GM18873 (cell line): ENCODE measurements at regions not wholly inside any gene's neighbourhood (a gene's known extent, or its start where the extent isn't known, plus 50 kb on each side); places are given as distances from the start of the nearest gene placed in this dataset.

Source experiments
- ATAC-seq: cut with Tn5 transposase; IDR thresholded peaks from one replicate; pipeline ENCODE4 v1.9.1; 2021; ENCODE audit warnings: mild to moderate bottlenecking, moderate library complexity, moderate number of reproducible peaks; ENCODE audit not compliant: unreplicated experiment, low FRiP score

DNA sequence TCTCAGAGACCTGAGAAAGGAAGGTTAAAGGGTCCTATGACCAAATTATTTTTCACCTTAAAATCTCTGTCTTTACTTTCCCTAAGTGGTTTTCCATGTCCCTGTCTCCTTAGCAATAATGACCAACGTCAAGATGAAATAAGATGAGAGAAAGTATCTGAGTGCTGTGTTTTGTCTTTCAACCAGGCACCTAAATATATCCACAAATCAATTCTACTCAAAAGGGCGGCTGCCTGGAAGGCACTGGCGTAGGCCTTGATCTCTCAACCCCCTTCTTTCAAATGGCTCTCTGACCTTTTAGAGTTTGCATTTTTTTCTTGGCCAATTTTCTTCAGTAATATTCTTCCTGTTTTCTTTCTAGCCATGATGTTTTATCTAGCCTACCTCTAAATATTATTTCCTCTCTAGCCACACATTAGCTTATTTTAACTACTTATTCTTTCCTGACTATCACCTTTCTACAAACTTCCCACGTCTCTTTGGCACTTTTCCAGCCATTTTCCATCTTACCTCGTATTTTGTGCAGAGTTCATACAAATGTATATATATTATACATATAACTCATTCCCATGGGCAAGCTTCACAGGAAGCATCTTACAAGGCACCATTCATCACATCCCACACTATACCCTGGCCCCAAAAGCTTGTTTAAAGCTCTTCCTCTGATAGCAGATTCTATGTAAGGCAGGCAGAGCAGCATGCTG, 204.5 kb downstream of the SNX18 start:
- ATAC-seq = no peak

DNA sequence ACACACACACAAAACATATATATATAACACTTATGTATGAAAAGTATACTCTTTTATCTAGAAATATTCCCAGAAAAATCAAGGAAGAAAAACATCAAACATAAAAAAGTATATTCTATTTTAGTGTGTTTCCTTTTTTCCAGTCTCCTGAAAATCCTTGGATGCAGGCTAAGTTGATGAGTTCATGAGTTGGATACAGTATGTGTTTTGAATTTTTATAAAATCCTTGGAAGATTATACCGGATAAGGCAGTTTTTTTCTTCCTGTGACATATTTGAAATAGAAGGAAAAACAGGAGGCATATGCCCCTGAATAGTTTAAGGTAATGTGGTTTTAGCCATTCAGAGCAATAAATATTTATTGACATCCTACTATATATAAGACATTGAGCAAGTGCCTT, 203.6 kb downstream of the SNX18 start:
- ATAC-seq = no peak

DNA sequence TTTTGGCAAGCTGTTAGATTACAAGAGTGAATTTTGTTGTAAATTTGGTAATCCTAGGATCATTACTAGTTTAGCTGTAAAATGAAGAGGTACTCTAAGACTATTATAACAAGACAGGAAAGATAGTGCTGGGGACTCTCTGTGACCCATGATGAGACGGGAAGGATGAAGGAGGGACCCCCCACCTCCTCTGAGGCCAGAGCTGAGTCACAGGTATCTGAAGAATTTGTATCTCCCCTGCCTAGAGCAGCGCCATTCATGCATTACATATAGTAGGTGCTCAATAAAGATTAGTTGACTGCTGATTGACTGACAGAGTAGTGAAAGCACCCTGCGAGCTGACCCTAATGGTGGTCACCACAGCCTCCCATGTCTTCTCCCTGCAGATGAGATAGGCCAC, 202.8 kb downstream of the SNX18 start:
- ATAC-seq = no peak

DNA sequence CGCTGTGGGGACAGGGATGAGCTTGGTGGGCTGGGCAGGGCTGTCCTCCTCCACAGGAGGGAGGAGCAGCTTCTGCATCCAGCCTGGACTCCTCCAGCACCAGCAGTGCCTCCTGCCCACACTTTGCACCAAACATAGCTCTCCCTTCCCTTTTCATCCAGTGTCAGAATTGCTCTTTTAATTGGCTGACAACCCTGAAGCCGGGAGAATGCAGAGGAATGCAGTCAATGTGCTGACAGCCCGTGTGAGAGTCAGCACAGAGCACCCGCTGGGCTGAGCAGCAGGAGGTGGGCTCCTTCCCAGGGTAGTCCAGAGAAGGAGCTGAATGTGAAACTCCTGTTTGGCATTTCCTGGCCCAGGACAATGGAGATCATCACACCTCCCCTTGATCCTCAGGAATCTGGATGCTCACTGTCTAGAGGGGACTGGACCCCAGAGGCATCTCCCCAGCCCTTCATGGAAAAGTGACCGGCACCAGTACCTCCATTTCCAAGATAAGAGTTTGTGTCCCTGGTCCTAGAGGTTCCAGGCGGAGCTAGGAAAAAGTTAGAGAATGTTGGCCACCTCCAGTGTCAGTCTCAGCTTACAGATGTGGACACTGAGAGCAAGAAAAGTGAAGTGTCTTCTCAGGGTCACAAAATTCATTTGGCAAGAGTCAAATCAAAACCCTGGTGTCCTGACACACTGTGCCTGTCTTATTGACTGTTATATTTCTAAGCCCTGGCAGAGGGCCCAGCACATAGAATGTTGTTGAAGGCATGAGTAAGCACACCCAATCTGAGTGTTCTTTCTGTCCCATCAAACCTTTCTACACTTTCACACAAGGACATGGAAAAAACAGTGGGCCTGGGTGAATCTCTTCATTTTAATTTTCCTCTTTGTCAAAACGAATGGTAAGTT, 202.1 kb downstream of the SNX18 start:
- ATAC-seq = no peak

DNA sequence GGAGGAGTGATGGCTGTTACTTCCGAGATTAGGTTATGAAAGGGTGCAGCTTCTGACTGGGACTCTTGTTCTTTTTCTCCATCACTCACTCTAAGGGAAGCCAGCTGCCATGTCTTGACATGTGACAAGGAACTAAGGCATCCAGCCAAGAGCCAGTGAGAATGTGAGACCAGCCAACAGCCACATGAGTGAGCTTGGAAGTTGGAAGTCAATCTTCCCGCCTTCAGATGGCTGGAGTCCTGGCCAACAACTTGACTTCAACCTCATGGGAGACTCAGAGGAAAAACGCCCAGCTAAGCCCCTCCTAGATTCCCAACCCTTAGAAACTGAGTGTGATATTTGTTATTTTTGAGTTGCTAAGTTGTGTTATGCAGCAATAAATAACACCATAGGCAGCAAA, 201.1 kb downstream of the SNX18 start:
- no peak for ATAC-seq

DNA sequence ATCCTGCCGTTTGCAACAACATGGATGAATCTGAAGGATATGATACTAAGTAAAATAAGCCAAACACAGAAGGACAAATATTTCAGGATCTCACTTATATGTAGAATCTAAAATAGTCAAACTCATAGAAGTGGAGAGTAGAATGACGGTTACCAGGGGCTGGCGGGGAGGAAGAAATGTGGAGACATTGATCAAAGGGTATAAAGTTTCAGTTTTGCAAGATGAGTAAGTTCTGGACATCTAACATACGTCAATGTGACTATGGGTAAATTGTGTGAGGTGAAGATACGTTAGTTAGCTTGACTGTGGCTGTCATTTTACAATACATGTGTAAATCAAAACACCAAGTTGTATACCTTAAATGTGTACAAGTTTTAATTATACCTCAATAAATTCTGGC, 200.3 kb downstream of the SNX18 start:
- ATAC-seq = no peak

DNA sequence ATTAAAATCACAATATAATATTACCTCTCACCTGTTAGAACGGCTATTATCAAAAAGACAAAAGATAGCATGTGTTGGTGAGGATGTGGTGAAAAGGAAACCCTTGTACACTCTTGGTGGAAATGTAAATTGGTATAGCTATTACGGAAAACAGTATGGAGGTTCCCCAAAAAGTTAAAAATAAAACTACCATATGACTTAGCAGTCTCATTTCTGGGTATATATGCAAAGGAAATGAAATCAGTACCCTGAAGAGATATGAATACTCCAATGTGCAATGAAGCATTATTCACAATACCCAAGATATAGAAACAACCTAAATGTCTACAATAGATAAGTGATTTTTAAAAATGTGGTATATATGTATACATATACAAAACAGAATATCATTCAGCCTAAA, 199.9 kb downstream of the SNX18 start:
- no peak for ATAC-seq

DNA sequence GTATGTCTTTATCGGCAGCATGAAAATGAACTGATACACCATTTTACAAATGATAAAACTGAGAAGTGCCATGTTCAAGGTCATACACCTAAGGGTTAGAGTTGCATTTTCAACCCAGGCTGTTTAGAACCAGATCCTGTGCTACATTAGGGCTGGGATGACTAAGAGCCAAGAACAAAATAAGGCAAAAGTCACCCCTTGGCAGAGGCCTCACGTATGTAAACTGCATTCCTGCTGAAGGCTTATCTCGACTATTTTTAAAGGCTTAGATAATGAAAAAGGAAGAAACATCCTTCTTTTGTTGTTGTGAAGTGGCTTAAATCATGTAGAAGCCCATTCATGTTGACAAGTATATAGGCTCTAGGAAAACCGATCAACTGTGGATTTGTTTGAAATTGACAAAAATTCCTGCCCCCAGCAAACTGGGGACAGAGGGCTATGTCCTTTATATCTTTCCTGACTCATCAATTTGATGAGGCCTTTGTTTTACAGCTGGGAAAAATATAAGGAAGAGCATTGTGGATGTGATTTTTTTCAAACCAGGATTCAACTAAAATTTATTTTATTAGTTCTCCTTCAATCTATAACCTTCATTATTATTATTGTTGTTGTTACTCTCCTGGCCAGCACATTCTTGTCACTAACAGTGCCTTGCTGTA, 196.5 kb downstream of the SNX18 start:
- no peak for ATAC-seq

DNA sequence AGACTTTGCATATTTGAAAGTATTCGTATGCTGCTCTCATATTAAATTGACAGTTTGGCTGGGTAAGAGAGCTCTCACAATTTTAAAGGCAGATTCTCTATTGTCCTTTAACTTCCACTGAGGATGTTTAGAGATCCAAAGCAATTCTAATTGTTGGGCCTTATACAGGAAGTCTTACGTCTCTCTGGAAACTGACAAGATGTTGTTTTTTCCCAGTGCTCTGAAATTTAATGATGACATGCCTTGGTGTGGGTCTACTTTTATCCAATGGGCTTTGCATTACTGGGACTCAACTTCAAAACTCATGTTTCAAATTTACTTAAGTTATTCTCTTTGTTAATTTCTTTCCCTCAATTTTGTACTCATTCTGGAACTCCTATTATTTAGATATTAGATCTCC, 191.5 kb downstream of the SNX18 start:
- ATAC-seq = no peak

DNA sequence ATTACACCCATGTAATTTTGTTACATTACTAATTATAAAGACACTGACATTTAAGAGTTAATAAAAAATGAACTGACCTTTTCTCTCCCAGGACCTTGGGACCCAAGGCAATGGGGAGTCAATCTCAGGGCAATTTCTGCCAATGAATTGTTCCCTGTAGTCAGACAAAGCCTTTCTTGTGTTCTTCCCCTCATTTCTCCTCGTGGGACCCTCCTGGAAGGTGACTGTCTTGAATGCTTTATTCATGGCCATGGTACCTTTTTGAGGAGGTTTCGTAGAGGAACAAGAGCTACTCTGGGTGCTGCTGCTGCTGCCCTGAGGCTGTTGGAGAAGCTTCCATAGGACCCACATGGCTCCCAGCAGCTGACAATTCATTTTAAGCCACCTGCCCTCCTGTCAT, 190.3 kb downstream of the SNX18 start:
- no peak for ATAC-seq

DNA sequence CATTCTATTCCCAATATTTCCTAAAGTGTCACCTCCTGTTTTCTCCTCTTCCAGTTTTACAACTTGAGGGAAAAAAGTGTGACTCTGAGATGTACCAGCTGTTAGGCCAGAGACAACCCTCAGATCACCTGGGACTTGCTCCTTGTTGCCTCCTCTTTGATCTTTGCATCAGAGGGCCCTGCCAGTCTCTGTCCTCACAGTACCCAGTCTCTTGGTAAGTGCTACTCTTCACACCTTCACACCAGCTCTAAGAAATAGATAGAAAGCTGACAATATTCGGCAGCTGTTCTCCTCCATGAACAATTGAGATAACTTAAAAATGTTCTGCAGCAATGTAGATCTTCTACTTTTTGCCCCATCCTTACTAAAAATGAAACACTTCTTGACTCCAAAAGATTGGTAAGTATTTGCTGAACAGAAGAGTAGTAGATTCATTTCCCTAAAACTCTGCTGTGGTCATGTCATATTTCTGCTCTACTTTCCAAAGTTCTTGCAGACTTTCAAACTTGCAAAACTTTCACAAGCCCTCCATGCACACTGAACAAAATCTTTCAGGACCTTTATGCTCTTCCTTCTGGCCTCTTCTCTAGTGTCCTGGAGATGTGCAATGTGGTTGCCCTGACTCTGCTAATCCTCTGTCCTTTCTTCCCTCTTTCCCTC, 188.6 kb downstream of the SNX18 start:
- no peak for ATAC-seq

DNA sequence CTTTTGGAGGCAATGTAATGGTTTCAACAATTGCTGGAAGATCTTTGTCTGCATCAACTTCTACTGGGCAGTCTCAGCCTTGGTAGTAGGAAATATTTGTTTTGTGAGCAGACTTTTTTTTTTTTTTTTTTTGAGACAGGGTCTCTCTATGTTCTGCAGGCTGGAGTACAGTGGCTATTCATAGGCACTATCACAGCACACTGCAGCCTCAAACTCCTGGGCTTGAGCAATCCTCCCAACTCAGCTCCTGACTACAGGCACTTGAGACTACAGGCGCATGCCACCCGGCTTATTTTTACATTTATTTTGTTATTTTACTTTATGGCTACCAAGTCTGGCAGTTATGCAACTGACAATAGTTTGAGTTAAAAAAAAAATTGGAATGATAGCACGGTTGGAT, 187.3 kb downstream of the SNX18 start:
- ATAC-seq = no peak

DNA sequence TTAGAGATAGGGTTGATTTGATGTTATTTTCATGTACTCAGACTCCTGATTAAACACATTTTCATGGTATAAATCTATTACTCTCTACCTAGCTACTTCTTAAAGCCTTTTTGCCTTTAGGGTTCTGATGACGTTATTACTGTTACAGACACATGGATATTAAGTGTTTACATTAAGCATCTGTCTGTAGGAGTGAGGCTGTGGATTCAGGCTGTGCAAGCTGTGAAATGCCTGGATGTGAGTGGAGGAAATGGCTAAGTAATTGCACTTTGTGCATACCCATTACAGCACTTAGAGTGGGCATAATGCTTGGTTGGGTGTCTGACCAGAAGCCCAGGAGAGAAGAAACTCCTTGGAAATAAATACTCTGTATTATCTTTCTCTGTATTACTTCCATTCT, 186.8 kb downstream of the SNX18 start:
- no peak for ATAC-seq

DNA sequence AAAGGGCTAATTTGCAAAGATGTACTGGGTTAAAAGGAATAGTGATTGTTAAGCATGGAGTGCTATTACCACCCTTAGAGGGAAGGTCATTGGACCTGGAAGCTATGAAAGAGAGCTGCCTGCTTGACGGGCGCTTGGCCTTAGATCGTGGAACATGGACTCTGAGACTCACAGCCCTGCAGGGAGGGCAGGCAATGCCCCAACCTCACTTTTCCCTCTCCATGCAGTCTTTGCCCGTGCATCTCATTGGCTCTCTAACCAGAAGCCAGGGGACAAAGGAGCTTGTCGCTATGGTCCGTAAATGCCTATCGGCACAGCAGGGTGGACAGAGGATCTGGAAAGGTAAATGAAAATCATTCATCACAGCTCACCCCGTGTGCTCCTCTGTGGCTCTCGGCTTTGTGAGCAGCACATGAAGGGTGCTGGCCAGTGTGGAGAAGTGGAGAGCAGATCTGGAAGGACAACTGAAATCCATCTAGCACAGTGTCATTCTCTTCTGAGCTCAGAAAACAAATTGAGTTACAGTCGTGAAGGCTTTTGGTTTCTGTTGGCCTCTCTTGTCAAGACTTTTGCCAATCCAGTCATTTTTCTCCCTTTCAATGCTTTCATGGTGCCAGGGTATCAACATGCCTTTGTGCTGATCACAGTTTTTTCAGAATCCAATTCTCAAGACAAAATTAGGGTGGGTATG, 186.2 kb downstream of the SNX18 start:
- ATAC-seq = no peak

DNA sequence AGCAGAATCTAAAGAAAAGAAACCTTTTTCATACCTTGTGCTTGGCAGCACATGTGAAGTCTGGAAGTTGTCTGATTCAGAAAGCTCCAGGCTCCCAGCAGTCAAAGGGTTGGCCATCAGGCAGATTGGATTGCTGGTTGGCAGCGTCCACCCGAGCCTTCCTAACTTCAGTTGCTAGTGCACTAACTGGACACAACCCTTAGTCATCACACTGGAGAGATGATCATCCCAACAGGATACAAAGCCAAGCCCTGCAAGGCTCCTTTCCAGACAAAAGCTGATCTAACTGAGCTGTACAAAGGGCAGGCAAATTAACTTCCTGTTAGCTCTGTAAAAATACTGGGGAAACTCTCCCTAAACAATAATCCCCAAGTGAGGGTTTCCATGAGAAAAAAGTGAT, 185.6 kb downstream of the SNX18 start:
- ATAC-seq = no peak

DNA sequence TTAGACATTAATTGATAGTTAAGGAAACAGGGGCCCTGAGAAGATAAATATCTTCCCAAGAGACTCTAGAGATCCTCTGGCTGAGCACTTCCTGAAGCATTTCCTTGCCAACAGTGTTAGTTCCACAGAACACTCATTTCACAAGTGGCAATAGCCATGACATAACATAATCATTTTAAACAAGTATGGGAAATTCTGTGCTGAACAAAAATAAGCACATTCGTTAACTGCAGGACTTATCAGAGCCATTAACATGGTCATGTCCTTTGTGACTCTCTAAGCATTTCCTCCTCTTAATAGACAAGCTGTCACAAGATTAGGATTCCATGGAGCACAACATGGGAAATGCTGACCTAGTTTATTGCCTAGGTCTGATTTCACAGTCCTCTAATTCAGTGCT, 184.9 kb downstream of the SNX18 start:
- no peak for ATAC-seq

DNA sequence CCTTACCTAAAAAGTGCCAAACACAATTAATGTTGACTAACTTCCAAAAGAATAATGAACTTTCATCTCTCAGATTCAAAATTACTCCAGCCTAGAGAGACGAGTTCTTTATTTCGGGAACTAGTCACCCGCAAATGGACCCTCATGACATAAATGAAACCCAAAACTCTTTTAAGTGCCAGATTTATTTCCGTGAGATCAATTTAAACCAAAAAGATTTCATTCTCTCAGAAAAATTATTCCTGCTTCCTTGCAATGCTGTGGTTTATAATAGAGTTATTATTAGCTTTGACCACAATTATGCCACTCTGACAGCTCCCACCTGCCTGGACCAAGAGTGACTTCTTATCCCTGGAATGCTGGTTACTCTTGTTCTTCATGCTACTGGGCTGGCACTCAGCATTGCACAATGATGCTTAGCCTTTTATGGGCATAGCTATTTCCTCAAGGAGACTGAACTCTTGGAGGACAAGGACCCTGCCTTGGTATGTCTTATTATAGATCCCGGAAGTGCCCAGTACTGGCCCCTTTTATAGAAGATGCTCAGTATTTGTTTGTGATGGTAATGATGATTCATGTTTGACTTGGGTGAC, 183.5 kb downstream of the SNX18 start:
- no peak for ATAC-seq

DNA sequence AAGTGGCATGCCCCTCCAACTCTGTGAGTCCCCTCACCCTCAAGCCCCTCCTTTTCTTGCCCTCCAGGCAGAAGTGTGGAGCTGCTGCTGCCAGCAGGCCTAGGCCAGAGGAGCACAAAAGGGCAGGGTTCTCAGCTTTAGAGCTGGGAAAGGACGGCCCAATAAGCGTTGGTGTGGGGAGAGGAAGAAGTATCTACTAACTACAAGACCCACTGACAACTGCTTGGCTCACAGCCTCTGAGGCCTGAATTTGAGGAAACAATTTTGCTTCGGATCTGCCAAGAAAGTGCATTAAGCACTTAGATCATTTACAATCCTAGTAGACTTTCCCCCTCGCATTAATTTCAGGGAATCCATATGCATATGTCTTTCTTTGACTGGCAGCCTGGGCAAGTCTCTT, 179.4 kb downstream of the SNX18 start:
- no peak for ATAC-seq

DNA sequence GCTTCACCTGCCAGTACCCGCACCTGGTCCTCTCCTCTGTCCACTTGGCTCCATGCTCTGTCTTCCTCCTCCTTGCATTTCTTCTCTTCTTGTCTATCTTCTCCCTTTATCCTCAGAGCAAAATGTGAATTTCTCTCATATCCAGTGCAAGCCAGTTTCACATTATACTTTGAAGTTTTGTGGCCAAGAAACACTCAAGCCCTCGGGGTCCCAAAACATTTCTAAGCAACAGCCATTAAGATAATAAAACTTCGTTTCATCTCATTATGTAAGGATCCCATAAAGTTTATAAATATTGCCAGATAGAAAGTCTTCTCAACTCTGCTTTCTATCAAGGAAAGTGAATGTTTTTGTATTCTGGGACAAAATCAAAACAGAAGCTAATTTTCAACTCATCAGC, 178.8 kb downstream of the SNX18 start:
- no peak for ATAC-seq
